NCI-H2171 treated with DMSO at 0.1 percent for 48 hours (cell line): ENCODE measurements at regions not wholly inside any gene's neighbourhood (a gene's known extent, or its start where the extent isn't known, plus 50 kb on each side); places are given as distances from the start of the nearest gene placed in this dataset.

Experiments used
- DNase-seq: peaks from one replicate; lab custom pipeline; 2025; lab: John Stamatoyannopoulos, UW

GRCh38 chr11:104594228-104594958 is 303.9 kb downstream of the CASP12 start:
- no peak for DNase-seq

- DNase-seq: no peak
Observed at GRCh38 chr11:104588970-104589369, 309.3 kb downstream of the CASP12 start.

GRCh38 chr11:104588446-104588845 is 309.8 kb downstream of the CASP12 start:
- DNase-seq: no peak

GRCh38 chr11:104584823-104585222 is 313.4 kb downstream of the CASP12 start:
- no peak for DNase-seq

GRCh38 chr11:104583857-104584256 is 314.4 kb downstream of the CASP12 start:
- no peak for DNase-seq

- DNase-seq: no peak
Observed at GRCh38 chr11:104582431-104582830, 315.8 kb downstream of the CASP12 start.

- no peak for DNase-seq
Observed at GRCh38 chr11:104581246-104581980, 316.8 kb downstream of the CASP12 start.

GRCh38 chr11:104573441-104573990 is 324.7 kb downstream of the CASP12 start:
- no peak for DNase-seq

GRCh38 chr11:104572279-104572678 is 326.0 kb downstream of the CASP12 start:
- DNase-seq: no peak

GRCh38 chr11:104570078-104570701 is 328.1 kb downstream of the CASP12 start:
- DNase-seq: no peak

- no peak for DNase-seq
Observed at GRCh38 chr11:104565583-104565961, 332.7 kb downstream of the CASP12 start.

- DNase-seq: no peak
Observed at GRCh38 chr11:104564921-104565582, 333.2 kb downstream of the CASP12 start.

- no peak for DNase-seq
Observed at GRCh38 chr11:104556606-104557301, 341.5 kb downstream of the CASP12 start.

- no peak for DNase-seq
Observed at GRCh38 chr11:104549019-104549418, 349.2 kb downstream of the CASP12 start.

- no peak for DNase-seq
Observed at GRCh38 chr11:104547996-104548661, 350.1 kb downstream of the CASP12 start.

GRCh38 chr11:104546501-104546900 is 351.8 kb downstream of the CASP12 start:
- DNase-seq: no peak

GRCh38 chr11:104541701-104542100 is 356.6 kb downstream of the CASP12 start:
- DNase-seq: no peak

GRCh38 chr11:104538313-104538712 is 359.9 kb downstream of the CASP12 start:
- no peak for DNase-seq

- no peak for DNase-seq
Observed at GRCh38 chr11:104534278-104534677, 364.0 kb downstream of the CASP12 start.

- no peak for DNase-seq
Observed at GRCh38 chr11:104531894-104532293, 366.4 kb downstream of the CASP12 start.

- no peak for DNase-seq
Observed at GRCh38 chr11:104531075-104531474, 367.1 kb upstream of the PDGFD start.
